Fibroblast of the conjunctiva (primary cell): ENCODE measurements at regions not wholly inside any gene's neighbourhood (a gene's known extent, or its start where the extent isn't known, plus 50 kb on each side); places are given as distances from the start of the nearest gene placed in this dataset.

Source experiments
- DNase-seq: peaks from one replicate; pipeline ENCODE4 v3.0.0-alpha.2; 2010; ENCODE audit warnings: low read depth

DNA sequence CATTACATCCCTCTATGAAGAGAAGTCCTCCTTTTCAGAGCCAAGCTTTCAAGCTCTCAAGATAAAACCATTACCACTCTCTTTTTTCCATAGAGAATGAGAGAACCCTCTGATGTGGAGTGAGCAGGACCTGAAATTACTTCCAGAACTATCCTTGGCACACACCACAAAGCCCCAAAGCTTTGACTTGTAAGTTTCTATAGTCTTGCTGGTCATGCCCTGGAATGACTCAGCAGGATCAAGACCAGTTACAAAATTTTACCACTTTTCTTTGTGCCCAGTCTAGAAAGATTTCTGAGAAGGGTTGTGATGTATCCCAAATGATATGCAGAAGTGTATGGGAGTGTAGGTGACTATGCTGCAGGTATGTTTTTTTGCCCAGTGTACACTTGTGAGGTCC, 760.6 kb downstream of the TLE1 start:
- DNase-seq, result no peak

- DNase-seq, result no peak
These were observed 762.7 kb downstream of the TLE1 start for GRCh38 chr9:80926611-80927010.

DNA sequence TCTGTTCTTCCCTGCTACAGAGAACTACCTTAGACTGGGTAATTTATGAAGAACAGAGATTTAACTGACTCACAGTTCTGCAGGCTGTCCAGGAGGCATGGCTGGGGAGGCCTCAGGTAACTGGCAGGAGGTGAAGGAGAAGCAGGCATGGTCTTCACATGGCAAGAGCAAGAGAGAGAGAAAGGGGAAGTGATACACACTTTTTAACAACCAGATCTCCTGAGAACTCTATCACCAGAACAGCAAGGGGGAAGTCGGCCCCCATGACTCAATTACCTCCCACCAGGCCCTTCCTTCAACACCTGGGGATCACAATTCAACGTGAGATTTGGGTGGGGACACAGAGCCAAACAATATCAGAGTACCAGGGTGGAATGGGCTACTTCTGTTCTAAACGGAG, 766.8 kb downstream of the TLE1 start:
- no peak for DNase-seq

GRCh38 chr9:80906728-80907127, 782.6 kb downstream of the TLE1 start:
- no peak for DNase-seq

- DNase-seq, result no peak
These were observed 790.1 kb downstream of the TLE1 start for GRCh38 chr9:80899208-80899607.

DNA sequence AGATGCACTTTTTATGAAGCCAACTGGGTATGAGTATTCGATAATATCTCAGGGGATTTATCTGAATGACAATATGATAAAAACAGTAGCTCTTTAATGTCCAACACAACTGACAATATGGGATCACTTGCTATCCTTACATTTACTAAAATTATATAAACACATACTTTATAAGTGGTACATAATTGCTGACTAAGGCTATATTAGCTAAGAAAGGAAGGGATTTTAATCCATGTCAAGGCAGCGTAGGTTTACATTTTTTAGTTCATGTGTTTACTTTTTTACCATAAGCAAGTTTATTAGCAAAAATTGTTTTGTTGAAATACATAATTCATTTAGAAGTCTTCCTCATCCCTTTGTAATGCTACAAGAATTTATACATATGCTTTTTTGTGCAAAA, 796.2 kb downstream of the TLE1 start:
- no peak for DNase-seq

GRCh38 chr9:80892703-80893102, 796.6 kb downstream of the TLE1 start:
- DNase-seq, result no peak

DNA sequence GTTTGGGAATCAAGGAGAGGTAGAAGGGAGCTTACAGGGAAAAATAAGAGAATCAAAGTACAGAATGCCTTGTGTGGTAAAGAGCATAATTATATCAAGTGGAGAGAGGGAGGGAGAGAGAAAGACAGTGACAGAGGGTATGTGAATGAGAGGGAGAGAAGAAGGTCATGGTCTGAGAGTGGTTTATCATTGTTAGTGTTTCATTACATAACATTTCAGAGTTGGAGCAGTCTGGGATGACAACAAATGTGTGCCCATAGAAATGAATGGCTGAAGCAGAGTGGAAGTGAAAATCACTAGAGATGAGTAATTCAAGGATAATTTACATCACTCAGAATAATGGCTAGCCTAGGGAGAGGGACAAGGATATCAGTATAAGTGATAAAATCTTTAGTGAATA, 799.2 kb downstream of the TLE1 start:
- DNase-seq, result no peak

DNA sequence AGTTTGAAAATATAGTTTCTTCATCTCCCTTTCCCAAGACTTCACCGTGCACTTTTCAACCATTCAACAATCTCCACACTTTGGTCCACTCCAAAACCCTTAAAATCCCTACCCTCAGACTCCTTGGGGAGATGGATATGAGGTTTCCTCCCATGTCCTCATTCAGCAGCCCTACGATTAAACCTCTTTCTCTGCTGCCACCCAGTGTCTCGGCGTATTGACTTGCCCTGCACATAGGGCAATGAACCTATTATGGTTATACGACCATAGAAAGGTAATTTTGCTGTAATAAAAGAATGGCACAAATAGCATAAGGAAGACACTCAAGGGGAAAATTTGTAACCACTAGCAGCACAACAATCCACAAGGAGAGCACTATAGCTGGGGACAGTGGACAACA, 803.5 kb downstream of the TLE1 start:
- DNase-seq, result no peak

DNA sequence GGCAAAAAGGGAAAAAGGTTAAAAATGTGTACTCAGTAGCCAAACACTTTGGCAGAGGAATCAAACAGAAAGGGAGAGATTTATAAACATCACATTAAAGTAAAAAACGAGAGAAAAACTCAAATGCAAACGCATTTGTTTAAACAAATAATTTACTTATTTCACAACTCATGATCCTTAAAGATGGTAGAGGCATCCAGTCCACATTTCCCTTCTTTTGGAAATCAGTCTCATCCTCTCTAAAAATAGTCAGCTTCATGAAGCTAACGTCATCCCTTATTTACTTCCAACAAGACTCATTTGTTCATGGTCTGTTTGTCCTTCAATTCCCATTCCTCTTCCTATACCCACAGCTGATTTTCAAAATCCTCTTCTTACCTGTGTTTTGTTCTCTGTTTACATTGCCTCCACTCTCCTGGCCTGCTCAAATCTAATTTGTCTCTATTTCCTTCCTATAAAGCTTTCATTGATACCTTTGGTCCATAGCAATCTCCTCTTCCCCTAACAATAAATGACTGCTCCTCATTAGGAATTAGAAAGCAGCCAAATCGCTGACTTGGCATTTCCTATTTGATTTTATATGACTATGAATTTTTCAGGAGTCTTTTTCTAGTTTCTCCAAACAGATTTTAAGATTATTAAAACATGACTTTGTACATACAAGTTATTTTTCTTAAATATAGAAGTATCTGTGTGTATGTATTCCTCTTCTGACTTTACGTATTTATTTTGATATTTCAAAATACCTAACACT, 805.3 kb downstream of the TLE1 start:
- DNase-seq, result no peak

- DNase-seq, result no peak
These were observed 805.9 kb downstream of the TLE1 start for GRCh38 chr9:80883426-80883825.

- no peak for DNase-seq
These were observed 807.4 kb downstream of the TLE1 start for GRCh38 chr9:80881940-80882339.

GRCh38 chr9:80881320-80881719, 808.0 kb downstream of the TLE1 start:
- DNase-seq, result no peak

- no peak for DNase-seq
These were observed 810.8 kb downstream of the TLE1 start for GRCh38 chr9:80878556-80878955.

DNA sequence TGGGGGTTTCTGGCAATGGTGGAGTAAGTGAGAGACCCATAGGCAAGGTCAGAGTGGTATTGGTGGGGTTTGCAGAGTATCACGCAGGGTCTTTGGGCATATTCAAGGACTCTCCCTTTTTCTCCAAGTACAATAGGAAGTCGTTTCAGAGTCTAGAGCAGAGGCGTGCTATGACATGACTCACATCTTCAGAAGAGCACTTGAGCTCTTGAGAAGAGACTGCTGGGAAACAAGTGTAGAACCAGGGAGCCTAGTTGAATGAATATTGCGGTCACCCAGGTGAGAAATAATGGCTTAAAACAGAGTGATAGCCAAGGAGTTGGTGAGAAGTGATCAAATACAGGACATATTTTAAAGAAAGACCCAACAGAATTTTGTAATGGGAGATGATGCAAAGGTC, 813.4 kb downstream of the TLE1 start:
- DNase-seq, result no peak

- DNase-seq, result no peak
These were observed 815.1 kb downstream of the TLE1 start for GRCh38 chr9:80874276-80874675.

GRCh38 chr9:80873861-80874260, 815.5 kb downstream of the TLE1 start:
- DNase-seq, result no peak

DNA sequence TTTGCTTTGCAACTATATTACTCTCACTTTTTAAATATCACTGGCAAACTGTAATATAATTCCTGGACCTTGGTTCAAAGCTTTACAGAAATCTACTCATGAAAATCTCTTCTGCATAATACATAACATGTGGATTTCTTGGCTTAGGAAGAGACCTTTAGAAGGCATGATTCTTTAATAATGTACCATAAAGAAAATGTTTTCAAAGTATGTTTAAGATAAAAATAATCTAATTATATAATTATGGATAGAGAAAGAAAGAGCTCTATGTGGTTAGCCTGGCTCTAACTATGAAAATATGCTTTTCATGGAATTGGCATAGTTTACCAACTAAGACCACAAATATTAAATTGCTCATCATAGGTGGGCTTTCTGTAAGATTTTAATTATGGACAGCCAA, 817.8 kb downstream of the TLE1 start:
- DNase-seq, result no peak

DNA sequence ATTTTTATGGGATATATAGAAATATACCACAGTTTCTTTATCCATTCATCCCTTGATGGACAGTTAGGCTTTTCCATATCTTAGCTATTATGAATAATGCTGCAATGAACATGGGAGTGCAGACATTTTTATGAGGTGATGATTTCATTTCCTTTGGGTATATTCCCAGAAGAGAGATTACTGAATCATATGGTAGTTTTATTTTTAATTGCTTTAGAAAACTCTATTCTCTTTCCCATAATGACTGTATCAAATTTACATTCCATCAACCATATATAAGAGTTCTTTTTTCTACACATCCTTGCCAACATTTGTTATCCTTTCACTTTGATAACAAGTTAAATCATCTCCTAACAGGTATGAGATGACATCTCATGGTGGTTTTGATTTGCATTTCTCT, 821.6 kb downstream of the TLE1 start:
- DNase-seq, result no peak

- no peak for DNase-seq
These were observed 822.6 kb downstream of the TLE1 start for GRCh38 chr9:80866576-80867227.

DNA sequence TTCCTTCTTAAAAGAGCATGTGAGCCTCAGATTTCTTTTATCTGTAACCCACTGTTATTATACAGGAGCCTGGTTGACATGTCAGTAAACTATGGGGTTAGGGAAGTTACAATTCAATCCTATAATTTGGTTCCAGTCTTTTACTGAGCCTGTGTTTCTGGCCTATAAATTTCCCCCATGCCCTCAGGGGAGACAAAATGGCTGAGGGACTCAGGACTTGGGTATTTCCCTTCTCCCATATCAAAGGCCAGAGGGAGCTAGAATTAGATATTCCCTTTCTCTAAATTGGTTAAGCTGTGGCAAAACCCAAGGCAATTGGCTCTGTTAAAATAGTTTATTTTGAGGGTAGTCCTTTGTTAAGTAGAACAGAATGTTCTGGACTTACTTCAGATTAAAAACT, 823.2 kb downstream of the TLE1 start:
- DNase-seq, result no peak

- no peak for DNase-seq
These were observed 846.3 kb downstream of the TLE1 start for GRCh38 chr9:80843028-80843427.

DNA sequence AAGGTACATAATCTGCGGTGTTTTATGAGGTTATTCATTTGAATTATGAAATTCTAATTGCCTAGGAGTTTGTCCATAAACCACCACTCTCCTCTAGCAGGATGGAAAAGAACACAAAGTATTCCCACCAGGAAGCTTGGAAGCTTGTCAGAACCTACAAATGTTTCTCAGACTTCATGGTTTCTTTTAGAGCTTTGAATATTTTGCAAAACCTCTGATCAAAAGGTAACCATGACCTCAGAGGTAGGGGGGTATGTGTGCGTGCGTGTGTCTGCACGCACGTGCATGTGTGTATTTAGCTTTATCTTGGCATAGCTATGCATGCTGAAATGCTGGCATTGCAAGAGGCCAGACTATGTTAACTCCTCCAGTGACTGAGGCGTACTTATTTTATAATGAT, 847.0 kb downstream of the TLE1 start:
- no peak for DNase-seq

GRCh38 chr9:80841888-80842287, 847.5 kb downstream of the TLE1 start:
- no peak for DNase-seq
